ENCODE measurements at regions not wholly inside any gene's neighbourhood (a gene's known extent, or its start where the extent isn't known, plus 50 kb on each side); places are given as distances from the start of the nearest gene placed in this dataset.

GRCh38 chrX:150200361-150200760, 162.8 kb upstream of the MAMLD1 start:
- TF ChIP-seq GABPA (IDR thresholded peaks at IDR 0.05; ENCODE audit: low read depth) (no peak), REST (IDR thresholded peaks at IDR 0.05; ENCODE audit: insufficient replicate concordance, low read depth) (no peak), POLR2AphosphoS5 (IDR thresholded peaks at IDR 0.05; ENCODE audit: low read depth) (no peak), CTCF (IDR thresholded peaks at IDR 0.05; ENCODE audit: insufficient read depth, low read length) (no peak), SPI1 (IDR thresholded peaks at IDR 0.05; ENCODE audit: borderline replicate concordance, low read depth) (no peak)
- DNase-seq (ENCODE audit: low read depth in 1 of 2, low spot score in 1 of 2) = no peak
- Histone ChIP-seq H3K4me3 (replicated peaks; ENCODE audit: insufficient read depth, low read length) (no peak overlapping the region), H3K27me3 (ENCODE audit: insufficient read depth, poor library complexity, severe bottlenecking) (no peaks in the 10 kb centered on the region), H3K27ac (replicated peaks) (no peak overlapping the region)

- TF ChIP-seq CTCF (IDR thresholded peaks at IDR 0.05; ENCODE audit: insufficient read depth, low read length) = no peak
- TF ChIP-seq SPI1 (IDR thresholded peaks at IDR 0.05; ENCODE audit: borderline replicate concordance, low read depth) = no peak
- TF ChIP-seq REST (IDR thresholded peaks at IDR 0.05; ENCODE audit: insufficient replicate concordance, low read depth) = no peak
- no peak for TF ChIP-seq POLR2AphosphoS5 (IDR thresholded peaks at IDR 0.05; ENCODE audit: low read depth)
- TF ChIP-seq GABPA (IDR thresholded peaks at IDR 0.05; ENCODE audit: low read depth) = no peak
- DNase-seq (ENCODE audit: low read depth in 1 of 2, low spot score in 1 of 2) = peak; percentile 54 to 76
- no peak overlapping the region for H3K4me3 ChIP-seq (replicated peaks; ENCODE audit: insufficient read depth, low read length)
- no peak overlapping the region for H3K27ac ChIP-seq (replicated peaks)
- no peaks in the 10 kb centered on the region for H3K27me3 ChIP-seq (ENCODE audit: insufficient read depth, poor library complexity, severe bottlenecking)
These were observed 162.3 kb upstream of the MAMLD1 start for GRCh38 chrX:150200820-150201287.

GRCh38 chrX:150201391-150201790, 161.7 kb upstream of the MAMLD1 start:
- H3K27me3 ChIP-seq (ENCODE audit: insufficient read depth, poor library complexity, severe bottlenecking) = no peaks in the 10 kb centered on the region
- TF ChIP-seq POLR2AphosphoS5 (IDR thresholded peaks at IDR 0.05; ENCODE audit: low read depth) = no peak
- no peak for TF ChIP-seq CTCF (IDR thresholded peaks at IDR 0.05; ENCODE audit: insufficient read depth, low read length)
- no peak for TF ChIP-seq GABPA (IDR thresholded peaks at IDR 0.05; ENCODE audit: low read depth)
- TF ChIP-seq REST (IDR thresholded peaks at IDR 0.05; ENCODE audit: insufficient replicate concordance, low read depth) = no peak
- no peak for TF ChIP-seq SPI1 (IDR thresholded peaks at IDR 0.05; ENCODE audit: borderline replicate concordance, low read depth)
- no peak overlapping the region for H3K27ac ChIP-seq (replicated peaks)
- H3K4me3 ChIP-seq (replicated peaks; ENCODE audit: insufficient read depth, low read length) = no peak overlapping the region
- DNase-seq (ENCODE audit: low read depth in 1 of 2, low spot score in 1 of 2) = no peak
